ENCODE measurements at regions not wholly inside any gene's neighbourhood (a gene's known extent, or its start where the extent isn't known, plus 50 kb on each side); places are given as distances from the start of the nearest gene placed in this dataset.
"Not testable (repeated sequence)": the region's sequence is repeated elsewhere in the genome, so short reads cannot be mapped to it uniquely, and the experiment has no call there.

GRCh38 chr2:224217233-224217961 is 178.3 kb upstream of the SERPINE2 start:
- Mint-ChIP-seq H3K4me1 (ENCODE audit: low read depth, unreplicated experiment) (no peaks in the 10 kb centered on the region), H3K27ac (ENCODE audit: unreplicated experiment) (no peak overlapping the region), H3K27me3 (ENCODE audit: unreplicated experiment) (peaks cover 4% of the 10 kb centered on the region), H3K36me3 (ENCODE audit: unreplicated experiment) (no peaks in the 10 kb centered on the region), H3K4me3 (ENCODE audit: unreplicated experiment) (no peak overlapping the region), H3K9me3 (ENCODE audit: unreplicated experiment) (no peaks in the 10 kb centered on the region)
- TF ChIP-seq CTCF (IDR thresholded peaks at IDR 0.05; ENCODE audit: partially characterized antibody, unreplicated experiment): no peak
- no peak for DNase-seq

- not testable (repeated sequence) for H3K9me3 Mint-ChIP-seq (ENCODE audit: unreplicated experiment); H3K27me3 Mint-ChIP-seq (ENCODE audit: unreplicated experiment); H3K36me3 Mint-ChIP-seq (ENCODE audit: unreplicated experiment); H3K4me1 Mint-ChIP-seq (ENCODE audit: low read depth, unreplicated experiment); H3K4me3 Mint-ChIP-seq (ENCODE audit: unreplicated experiment); DNase-seq; H3K27ac Mint-ChIP-seq (ENCODE audit: unreplicated experiment)
Measured at GRCh38 chr2:224215611-224216010, 176.5 kb upstream of the SERPINE2 start.

- DNase-seq: no peak
- no peak overlapping the region for H3K27ac Mint-ChIP-seq (ENCODE audit: unreplicated experiment)
- no peaks in the 10 kb centered on the region for H3K9me3 Mint-ChIP-seq (ENCODE audit: unreplicated experiment)
- H3K36me3 Mint-ChIP-seq (ENCODE audit: unreplicated experiment): no peaks in the 10 kb centered on the region
- peaks cover 1% of the 10 kb centered on the region for H3K27me3 Mint-ChIP-seq (ENCODE audit: unreplicated experiment)
- TF ChIP-seq CTCF (IDR thresholded peaks at IDR 0.05; ENCODE audit: partially characterized antibody, unreplicated experiment): no peak
- no peaks in the 10 kb centered on the region for H3K4me1 Mint-ChIP-seq (ENCODE audit: low read depth, unreplicated experiment)
- H3K4me3 Mint-ChIP-seq (ENCODE audit: unreplicated experiment): no peak overlapping the region
Measured at GRCh38 chr2:224213396-224213795, 174.3 kb upstream of the SERPINE2 start.

GRCh38 chr2:224211791-224212190 is 172.7 kb upstream of the SERPINE2 start:
- H3K27me3 Mint-ChIP-seq (ENCODE audit: unreplicated experiment): peaks cover 1% of the 10 kb centered on the region
- no peak for TF ChIP-seq CTCF (IDR thresholded peaks at IDR 0.05; ENCODE audit: partially characterized antibody, unreplicated experiment)
- no peaks in the 10 kb centered on the region for H3K4me1 Mint-ChIP-seq (ENCODE audit: low read depth, unreplicated experiment)
- DNase-seq: no peak
- H3K36me3 Mint-ChIP-seq (ENCODE audit: unreplicated experiment): no peaks in the 10 kb centered on the region
- no peaks in the 10 kb centered on the region for H3K9me3 Mint-ChIP-seq (ENCODE audit: unreplicated experiment)
- no peak overlapping the region for H3K27ac Mint-ChIP-seq (ENCODE audit: unreplicated experiment)
- H3K4me3 Mint-ChIP-seq (ENCODE audit: unreplicated experiment): no peak overlapping the region

GRCh38 chr2:224211181-224211480 is 172.0 kb upstream of the SERPINE2 start:
- H3K4me1 Mint-ChIP-seq (ENCODE audit: low read depth, unreplicated experiment): no peaks in the 10 kb centered on the region
- no peak for TF ChIP-seq CTCF (IDR thresholded peaks at IDR 0.05; ENCODE audit: partially characterized antibody, unreplicated experiment)
- H3K27me3 Mint-ChIP-seq (ENCODE audit: unreplicated experiment): peaks cover 1% of the 10 kb centered on the region
- no peaks in the 10 kb centered on the region for H3K9me3 Mint-ChIP-seq (ENCODE audit: unreplicated experiment)
- no peaks in the 10 kb centered on the region for H3K36me3 Mint-ChIP-seq (ENCODE audit: unreplicated experiment)
- no peak for DNase-seq
- H3K27ac Mint-ChIP-seq (ENCODE audit: unreplicated experiment): no peak overlapping the region
- no peak overlapping the region for H3K4me3 Mint-ChIP-seq (ENCODE audit: unreplicated experiment)

Measured in glutamatergic neuron (in vitro differentiated cells).